Ureter (tissue), 1 donor: ENCODE measurements at regions not wholly inside any gene's neighbourhood (a gene's known extent, or its start where the extent isn't known, plus 50 kb on each side); places are given as distances from the start of the nearest gene placed in this dataset.
"Not testable (repeated sequence)": the region's sequence is repeated elsewhere in the genome, so short reads cannot be mapped to it uniquely, and the experiment has no call there.

Experiments used
- DNase-seq: peaks from one replicate; pipeline ENCODE4 v3.0.0-alpha.2; 2020; ENCODE audit warnings: low spot score
- donor health status: DM: yes; HTN: yes; CAD: no.

GRCh38 chr7:51930834-51931233 is 614.2 kb upstream of the COBL start:
- no peak for DNase-seq

- DNase-seq, result no peak
Observed at GRCh38 chr7:51929818-51930217, 613.2 kb upstream of the COBL start.

GRCh38 chr7:51927738-51928137 is 611.1 kb upstream of the COBL start:
- DNase-seq, result no peak

GRCh38 chr7:51918581-51918980 is 602.0 kb upstream of the COBL start:
- no peak for DNase-seq

- DNase-seq, result no peak
Observed at GRCh38 chr7:51901489-51901840, 584.9 kb upstream of the COBL start.

GRCh38 chr7:51900755-51901488 is 584.3 kb upstream of the COBL start:
- DNase-seq, result not testable (repeated sequence)

- no peak for DNase-seq
Observed at GRCh38 chr7:51899611-51900010, 583.0 kb upstream of the COBL start.

GRCh38 chr7:51882412-51882811 is 565.8 kb upstream of the COBL start:
- DNase-seq, result no peak

GRCh38 chr7:51881309-51881708 is 564.7 kb upstream of the COBL start:
- DNase-seq, result no peak

- no peak for DNase-seq
Observed at GRCh38 chr7:51878865-51879264, 562.3 kb upstream of the COBL start.

GRCh38 chr7:51869452-51869851 is 552.8 kb upstream of the COBL start:
- DNase-seq, result no peak

GRCh38 chr7:51867117-51867516 is 550.5 kb upstream of the COBL start:
- DNase-seq, result no peak

GRCh38 chr7:51860305-51860704 is 543.7 kb upstream of the COBL start:
- DNase-seq, result no peak

GRCh38 chr7:51850126-51850525 is 533.5 kb upstream of the COBL start:
- no peak for DNase-seq

GRCh38 chr7:51847461-51848134 is 531.0 kb upstream of the COBL start:
- no peak for DNase-seq

- DNase-seq, result not testable (repeated sequence)
Observed at GRCh38 chr7:51839130-51839529, 522.5 kb upstream of the COBL start.

GRCh38 chr7:51827631-51828030 is 511.0 kb upstream of the COBL start:
- DNase-seq, result no peak

GRCh38 chr7:51824050-51824449 is 507.4 kb upstream of the COBL start:
- no peak for DNase-seq

GRCh38 chr7:51823437-51823836 is 506.8 kb upstream of the COBL start:
- DNase-seq, result no peak

- no peak for DNase-seq
Observed at GRCh38 chr7:51817694-51818225, 501.2 kb upstream of the COBL start.

GRCh38 chr7:51805783-51806431 is 489.3 kb upstream of the COBL start:
- not testable (repeated sequence) for DNase-seq

- no peak for DNase-seq
Observed at GRCh38 chr7:51802718-51803117, 486.1 kb upstream of the COBL start.

- no peak for DNase-seq
Observed at GRCh38 chr7:51797371-51797770, 480.8 kb upstream of the COBL start.
